ENCODE measurements at regions not wholly inside any gene's neighbourhood (a gene's known extent, or its start where the extent isn't known, plus 50 kb on each side); places are given as distances from the start of the nearest gene placed in this dataset.
"Not testable (repeated sequence)": the region's sequence is repeated elsewhere in the genome, so short reads cannot be mapped to it uniquely, and the experiment has no call there.

GRCh38 chr10:77721815-77722214 is 84.2 kb upstream of the KCNMA1 start:
- no peaks in the 10 kb centered on the region for H3K27me3 ChIP-seq (ENCODE audit: control insufficient read depth, insufficient read depth, low read length)
- TF ChIP-seq CTCF (IDR thresholded peaks at IDR 0.05; ENCODE audit: low read depth, low read length): no peak
- ChIA-PET POLR2A (no interaction called here), CTCF (interaction anchor here (1.0 to 3.5 kb wide), 3 partner anchors 10 to 557 kb away, joined by 5 to 23 read pairs (median 10); no protein-coding TSS in a partner anchor)
- no peak for DNase-seq (ENCODE audit: low read depth, low spot score)
- peaks cover 5% of the 10 kb centered on the region for H3K9me3 ChIP-seq (ENCODE audit: control insufficient read depth, insufficient read depth, low read length)
- no peak overlapping the region for H3K27ac ChIP-seq (ENCODE audit: low read depth, low read length)
- H3K4me3 ChIP-seq (ENCODE audit: low read depth, low read length): no peak overlapping the region

GRCh38 chr10:77718957-77719356 is 81.3 kb upstream of the KCNMA1 start:
- ChIA-PET CTCF (interaction anchor here (0.5 to 2.1 kb wide), 15 partner anchors 8 to 553 kb away, joined by 3 to 26 read pairs (median 4); no protein-coding TSS in a partner anchor), POLR2A (no interaction called here)
- Histone ChIP-seq H3K27me3 (ENCODE audit: control insufficient read depth, insufficient read depth, low read length) (peaks cover under 1% of the 10 kb centered on the region), H3K4me3 (ENCODE audit: low read depth, low read length) (no peak overlapping the region), H3K27ac (ENCODE audit: low read depth, low read length) (no peak overlapping the region), H3K9me3 (ENCODE audit: control insufficient read depth, insufficient read depth, low read length) (peaks cover 3% of the 10 kb centered on the region; the same call in 1 of the 2 replicates)
- TF ChIP-seq CTCF (IDR thresholded peaks at IDR 0.05; ENCODE audit: low read depth, low read length): no peak
- no peak for DNase-seq (ENCODE audit: low read depth, low spot score)

- CTCF ChIA-PET: interaction anchor here (0.6 to 2.9 kb wide), 6 partner anchors 7 to 544 kb away, joined by 3 to 13 read pairs (median 6); no protein-coding TSS in a partner anchor
- H3K27ac ChIP-seq (ENCODE audit: low read depth, low read length); H3K9me3 ChIP-seq (ENCODE audit: control insufficient read depth, insufficient read depth, low read length); DNase-seq (ENCODE audit: low read depth, low spot score); H3K4me3 ChIP-seq (ENCODE audit: low read depth, low read length); H3K27me3 ChIP-seq (ENCODE audit: control insufficient read depth, insufficient read depth, low read length); POLR2A ChIA-PET: not testable (repeated sequence)
Measured at GRCh38 chr10:77718312-77718711, 80.7 kb upstream of the KCNMA1 start.

DNA sequence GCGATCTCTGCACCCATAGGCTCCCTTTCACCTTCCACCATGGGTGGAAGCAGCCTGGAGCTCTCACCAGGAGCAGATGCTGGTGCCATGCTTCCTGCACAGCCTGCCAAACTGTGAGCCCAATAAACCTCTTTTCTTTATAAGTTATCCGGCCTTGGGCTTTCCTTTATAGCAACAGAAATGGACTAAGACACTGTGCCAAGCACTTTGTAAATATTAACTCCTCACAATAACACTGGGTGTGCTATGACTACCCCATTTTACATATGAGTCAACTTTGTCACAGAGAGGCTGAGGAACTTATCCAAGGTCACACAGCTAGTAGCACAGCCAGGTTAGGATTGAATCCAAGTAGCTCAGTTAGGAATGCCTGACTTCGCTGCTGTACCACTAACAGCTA is 79.7 kb upstream of the KCNMA1 start:
- H3K27me3 ChIP-seq (ENCODE audit: control insufficient read depth, insufficient read depth, low read length): peaks cover 4% of the 10 kb centered on the region
- no peak overlapping the region for H3K4me3 ChIP-seq (ENCODE audit: low read depth, low read length)
- ChIA-PET CTCF (interaction anchor here (1.3 to 2.9 kb wide), 4 partner anchors 20 to 543 kb away, joined by 3 to 11 read pairs (median 6); no protein-coding TSS in a partner anchor), POLR2A (no interaction called here)
- no peak overlapping the region for H3K27ac ChIP-seq (ENCODE audit: low read depth, low read length)
- DNase-seq (ENCODE audit: low read depth, low spot score): no peak
- peaks cover 3% of the 10 kb centered on the region; the same call in 1 of the 2 replicates for H3K9me3 ChIP-seq (ENCODE audit: control insufficient read depth, insufficient read depth, low read length)
- TF ChIP-seq CTCF (IDR thresholded peaks at IDR 0.05; ENCODE audit: low read depth, low read length): no peak

- ChIA-PET POLR2A (no interaction called here), CTCF (interaction anchor here (0.6 to 2.9 kb wide), 6 partner anchors 21 to 581 kb away, joined by 3 to 11 read pairs (median 4); no protein-coding TSS in a partner anchor)
- Histone ChIP-seq H3K4me3 (ENCODE audit: low read depth, low read length) (no peak overlapping the region), H3K27ac (ENCODE audit: low read depth, low read length) (no peak overlapping the region), H3K9me3 (ENCODE audit: control insufficient read depth, insufficient read depth, low read length) (peaks cover 3% of the 10 kb centered on the region; the same call in 1 of the 2 replicates), H3K27me3 (ENCODE audit: control insufficient read depth, insufficient read depth, low read length) (peaks cover 5% of the 10 kb centered on the region)
- no peak for TF ChIP-seq CTCF (IDR thresholded peaks at IDR 0.05; ENCODE audit: low read depth, low read length)
- DNase-seq (ENCODE audit: low read depth, low spot score): no peak
Measured at GRCh38 chr10:77716458-77717317, 79.1 kb upstream of the KCNMA1 start.

Measured in AG04450 (cell line).